CD14-positive monocyte (primary cell): ENCODE measurements at regions not wholly inside any gene's neighbourhood (a gene's known extent, or its start where the extent isn't known, plus 50 kb on each side); places are given as distances from the start of the nearest gene placed in this dataset.

Source experiments
- DNase-seq, 3 donors: peaks; one replicate each; pipeline ENCODE4 v3.0.0-alpha.2; 2011 to 2022
- H2AFZ ChIP-seq: 2 replicates; pipeline ENCODE4 v1.6.0; 2012; ENCODE audit warnings: mild to moderate bottlenecking, low read depth, low read length, inconsistent platforms; ENCODE audit not compliant: insufficient read depth, poor library complexity, severe bottlenecking
- H3K27ac ChIP-seq, 2 donors: 1 replicate in 1 of 2; 2 replicates in 1 of 2; pipeline ENCODE4 v1.5.1; 2012 to 2013; ENCODE audit warnings: low read length in 2 of 2, control low read depth in 1 of 2, inconsistent platforms in 1 of 2, low read depth in 1 of 2, mild to moderate bottlenecking in 1 of 2
- H3K27me3 ChIP-seq, 2 donors: one replicate each; pipeline versions ENCODE4 v1.6.0 to v1.6.1; 2011 to 2013; ENCODE audit warnings: low read length in 2 of 2; ENCODE audit not compliant: control insufficient read depth in 2 of 2, insufficient read depth in 2 of 2
- H3K36me3 ChIP-seq, 2 donors: replicated peaks in 1 of 2; 1 replicate in 1 of 2; 2 replicates in 1 of 2; pipeline versions ENCODE4 v1.5.1 to v1.6.1; 2012 to 2013; ENCODE audit warnings: low read length in 2 of 2, control low read depth in 1 of 2, inconsistent platforms in 1 of 2, mild to moderate bottlenecking in 1 of 2; ENCODE audit not compliant: insufficient read depth in 2 of 2, control insufficient read depth in 1 of 2
- H3K4me1 ChIP-seq, 2 donors: 1 replicate in 1 of 2; 2 replicates in 1 of 2; pipeline versions ENCODE4 v1.5.1 to v1.6.1; 2012 to 2013; ENCODE audit warnings: low read length in 2 of 2, control low read depth in 1 of 2, inconsistent platforms in 1 of 2, mild to moderate bottlenecking in 1 of 2, moderate library complexity in 1 of 2; ENCODE audit not compliant: insufficient read depth in 2 of 2, control insufficient read depth in 1 of 2
- H3K4me2 ChIP-seq: replicated peaks from 2 replicates; pipeline ENCODE3; 2012; ENCODE audit warnings: low read length, moderate library complexity, mild to moderate bottlenecking; ENCODE audit not compliant: poor library complexity, severe bottlenecking; ENCODE audit errors: extremely low read depth
- H3K4me3 ChIP-seq, 3 experiments: fragments of 200-600 bp in 1 of 3; sonication (generic) in 1 of 3; replicated peaks in 1 of 3; 1 replicate in 2 of 3; 2 replicates in 1 of 3; pipeline ENCODE4 v1.5.1; 2011 to 2013; ENCODE audit warnings: low read length in 3 of 3, mild to moderate bottlenecking in 3 of 3, control low read depth in 2 of 3, low read depth in 2 of 3, inconsistent platforms in 1 of 3, moderate library complexity in 1 of 3
- H3K79me2 ChIP-seq: 2 replicates; pipeline ENCODE4 v1.6.0; 2012; ENCODE audit warnings: mild to moderate bottlenecking, control low read depth, inconsistent platforms, low read length, moderate library complexity; ENCODE audit not compliant: insufficient read depth
- H3K9ac ChIP-seq: 2 replicates; pipeline ENCODE4 v1.6.0; 2017; ENCODE audit warnings: low read length, mild to moderate bottlenecking; ENCODE audit not compliant: insufficient read depth, poor library complexity, severe bottlenecking
- H3K9me3 ChIP-seq, 2 donors: replicated peaks in 1 of 2; 1 replicate in 1 of 2; 2 replicates in 1 of 2; pipeline versions ENCODE4 v1.5.1 to v1.6.1; 2012 to 2013; ENCODE audit warnings: low read length in 2 of 2, control low read depth in 1 of 2; ENCODE audit not compliant: control insufficient read depth in 1 of 2, insufficient read depth in 1 of 2
- H4K20me1 ChIP-seq: 2 replicates; pipeline ENCODE4 v1.6.0; 2012; ENCODE audit warnings: mild to moderate bottlenecking, low read length, control low read depth, moderate library complexity; ENCODE audit not compliant: insufficient read depth
- H3K27ac Mint-ChIP-seq, 7 donors: one replicate each; pipeline ENCODE4 v1.8.0; 2020; ENCODE audit warnings: mild to moderate bottlenecking in 7 of 7, mixed read lengths in 7 of 7, moderate library complexity in 6 of 7, inconsistent platforms in 2 of 7
- H3K27me3 Mint-ChIP-seq, 3 donors: one replicate each; pipeline ENCODE4 v1.8.0; 2021 to 2022; ENCODE audit warnings: low read depth in 3 of 3, mild to moderate bottlenecking in 3 of 3, mixed read lengths in 3 of 3, moderate library complexity in 3 of 3, inconsistent platforms in 1 of 3
- H3K36me3 Mint-ChIP-seq, 2 donors: one replicate each; pipeline ENCODE4 v1.8.0; 2020; ENCODE audit warnings: mixed read lengths in 2 of 2, inconsistent platforms in 1 of 2, mild to moderate bottlenecking in 1 of 2
- H3K4me1 Mint-ChIP-seq: one replicate; pipeline ENCODE4 v1.8.0; 2020; ENCODE audit warnings: mild to moderate bottlenecking, mixed read lengths
- H3K4me3 Mint-ChIP-seq, 2 donors: one replicate each; pipeline ENCODE4 v1.8.0; 2020; ENCODE audit warnings: mild to moderate bottlenecking in 2 of 2, mixed read lengths in 2 of 2, moderate library complexity in 1 of 2
- H3K9me3 Mint-ChIP-seq, 7 donors: one replicate each; pipeline ENCODE4 v1.8.0; 2020 to 2022; ENCODE audit warnings: mixed read lengths in 7 of 7, mild to moderate bottlenecking in 6 of 7, moderate library complexity in 6 of 7, inconsistent platforms in 2 of 7
- CTCF ChIP-seq: fragments of 200-600 bp; IDR thresholded peaks from one replicate; pipeline ENCODE4 v1.8.0; 2022; ENCODE audit warnings: antibody characterized with exemption, mild to moderate bottlenecking
- intact Hi-C, 2 donors: fragments of 100-400 bp; cut with micrococcal nuclease; formaldehyde crosslinking; loops; one replicate each; pipeline versions ENCODE4 v1.15.0 to v1.15.1; 2023

- Histone ChIP-seq H3K27ac (no peak overlapping the region), H3K27me3 (no peaks in the 10 kb centered on the region), H3K36me3 (no peaks in the 10 kb centered on the region), H4K20me1 (no peaks in the 10 kb centered on the region), H3K4me3 (no peak overlapping the region), H3K4me1 (no peaks in the 10 kb centered on the region), H3K9ac (no peak overlapping the region), H2AFZ (no peak overlapping the region), H3K9me3 (no peaks in the 10 kb centered on the region), H3K79me2 (no peaks in the 10 kb centered on the region), H3K4me2 (no peak overlapping the region)
- Mint-ChIP-seq H3K4me3 (no peak overlapping the region), H3K36me3 (no peaks in the 10 kb centered on the region), H3K27me3 (peaks cover 0 to 2% (median 0%) of the 10 kb centered on the region in 3 donors), H3K27ac (no peak overlapping the region), H3K4me1 (no peaks in the 10 kb centered on the region), H3K9me3 (peaks cover 0 to 7% (median 0%) of the 10 kb centered on the region in 7 donors)
- intact Hi-C loops = no loop called here
- TF ChIP-seq CTCF = no peak
- no peak for DNase-seq
Measured at GRCh38 chr12:78387721-78388120, 476.9 kb upstream of the SYT1 start.

DNA sequence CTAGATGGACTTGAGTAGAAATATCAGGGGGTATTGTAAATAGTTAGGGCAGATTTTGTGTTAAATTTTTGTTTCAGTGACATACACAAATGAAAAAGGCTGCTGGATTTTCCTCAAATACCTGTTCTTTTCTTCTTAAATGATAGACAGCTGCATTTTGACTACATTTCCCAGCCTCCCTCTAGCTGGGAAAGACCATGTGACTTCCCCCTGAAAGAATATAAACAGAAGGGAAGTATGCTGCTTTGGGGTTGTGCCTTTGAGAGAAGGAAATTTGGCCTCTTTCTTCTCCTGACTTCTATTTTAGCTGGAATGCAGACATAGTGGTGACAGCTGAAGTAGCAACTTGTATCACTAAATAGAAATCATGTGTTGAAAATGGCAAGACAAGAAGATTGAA is 476.1 kb upstream of the SYT1 start:
- Histone ChIP-seq H3K9ac (no peak overlapping the region), H3K27me3 (no peaks in the 10 kb centered on the region), H3K27ac (no peak overlapping the region), H3K4me3 (no peak overlapping the region), H4K20me1 (no peaks in the 10 kb centered on the region), H3K79me2 (no peaks in the 10 kb centered on the region), H3K9me3 (no peaks in the 10 kb centered on the region), H3K4me1 (no peaks in the 10 kb centered on the region), H3K4me2 (no peak overlapping the region), H3K36me3 (no peaks in the 10 kb centered on the region), H2AFZ (no peak overlapping the region)
- Mint-ChIP-seq H3K4me1 (no peaks in the 10 kb centered on the region), H3K9me3 (peaks cover 0 to 5% (median 0%) of the 10 kb centered on the region in 7 donors), H3K27ac (no peak overlapping the region), H3K36me3 (no peaks in the 10 kb centered on the region), H3K27me3 (peaks cover 0 to 2% (median 0%) of the 10 kb centered on the region in 3 donors), H3K4me3 (no peak overlapping the region)
- no peak for TF ChIP-seq CTCF
- no peak for DNase-seq
- intact Hi-C loops = no loop called here
